ENCODE measurements at regions not wholly inside any gene's neighbourhood (a gene's known extent, or its start where the extent isn't known, plus 50 kb on each side); places are given as distances from the start of the nearest gene placed in this dataset.

DNA sequence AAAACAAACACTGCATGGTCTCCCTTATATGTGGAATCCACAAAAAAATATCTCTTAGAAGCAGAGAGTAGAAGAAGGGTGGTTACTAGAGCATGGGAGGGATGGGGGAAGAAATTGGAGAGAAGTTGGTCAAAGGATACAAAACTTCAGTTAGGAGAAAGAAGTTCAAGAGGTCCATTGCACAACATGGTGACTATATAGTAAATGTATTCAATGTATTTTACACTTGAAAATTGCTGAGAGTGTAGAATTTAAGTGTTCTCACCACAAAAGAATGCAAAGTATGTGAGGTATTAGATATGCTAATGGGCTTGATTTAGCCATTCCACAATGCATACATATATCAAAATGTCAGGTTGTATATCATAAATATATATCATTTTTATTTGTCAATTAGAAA lies 232.0 kb upstream of the CELF2 start:
- DNase-seq (ENCODE audit: low read depth) = peak; percentile 74
- no peak overlapping the region for H3K4me3 ChIP-seq (ENCODE audit: low read length)
- TF ChIP-seq, protein P1, sequence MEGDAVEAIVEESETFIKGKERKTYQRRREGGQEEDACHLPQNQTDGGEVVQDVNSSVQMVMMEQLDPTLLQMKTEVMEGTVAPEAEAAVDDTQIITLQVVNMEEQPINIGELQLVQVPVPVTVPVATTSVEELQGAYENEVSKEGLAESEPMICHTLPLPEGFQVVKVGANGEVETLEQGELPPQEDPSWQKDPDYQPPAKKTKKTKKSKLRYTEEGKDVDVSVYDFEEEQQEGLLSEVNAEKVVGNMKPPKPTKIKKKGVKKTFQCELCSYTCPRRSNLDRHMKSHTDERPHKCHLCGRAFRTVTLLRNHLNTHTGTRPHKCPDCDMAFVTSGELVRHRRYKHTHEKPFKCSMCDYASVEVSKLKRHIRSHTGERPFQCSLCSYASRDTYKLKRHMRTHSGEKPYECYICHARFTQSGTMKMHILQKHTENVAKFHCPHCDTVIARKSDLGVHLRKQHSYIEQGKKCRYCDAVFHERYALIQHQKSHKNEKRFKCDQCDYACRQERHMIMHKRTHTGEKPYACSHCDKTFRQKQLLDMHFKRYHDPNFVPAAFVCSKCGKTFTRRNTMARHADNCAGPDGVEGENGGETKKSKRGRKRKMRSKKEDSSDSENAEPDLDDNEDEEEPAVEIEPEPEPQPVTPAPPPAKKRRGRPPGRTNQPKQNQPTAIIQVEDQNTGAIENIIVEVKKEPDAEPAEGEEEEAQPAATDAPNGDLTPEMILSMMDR (conservative IDR thresholded peaks at IDR 0.05; ENCODE audit: low read length) = no peak

DNA sequence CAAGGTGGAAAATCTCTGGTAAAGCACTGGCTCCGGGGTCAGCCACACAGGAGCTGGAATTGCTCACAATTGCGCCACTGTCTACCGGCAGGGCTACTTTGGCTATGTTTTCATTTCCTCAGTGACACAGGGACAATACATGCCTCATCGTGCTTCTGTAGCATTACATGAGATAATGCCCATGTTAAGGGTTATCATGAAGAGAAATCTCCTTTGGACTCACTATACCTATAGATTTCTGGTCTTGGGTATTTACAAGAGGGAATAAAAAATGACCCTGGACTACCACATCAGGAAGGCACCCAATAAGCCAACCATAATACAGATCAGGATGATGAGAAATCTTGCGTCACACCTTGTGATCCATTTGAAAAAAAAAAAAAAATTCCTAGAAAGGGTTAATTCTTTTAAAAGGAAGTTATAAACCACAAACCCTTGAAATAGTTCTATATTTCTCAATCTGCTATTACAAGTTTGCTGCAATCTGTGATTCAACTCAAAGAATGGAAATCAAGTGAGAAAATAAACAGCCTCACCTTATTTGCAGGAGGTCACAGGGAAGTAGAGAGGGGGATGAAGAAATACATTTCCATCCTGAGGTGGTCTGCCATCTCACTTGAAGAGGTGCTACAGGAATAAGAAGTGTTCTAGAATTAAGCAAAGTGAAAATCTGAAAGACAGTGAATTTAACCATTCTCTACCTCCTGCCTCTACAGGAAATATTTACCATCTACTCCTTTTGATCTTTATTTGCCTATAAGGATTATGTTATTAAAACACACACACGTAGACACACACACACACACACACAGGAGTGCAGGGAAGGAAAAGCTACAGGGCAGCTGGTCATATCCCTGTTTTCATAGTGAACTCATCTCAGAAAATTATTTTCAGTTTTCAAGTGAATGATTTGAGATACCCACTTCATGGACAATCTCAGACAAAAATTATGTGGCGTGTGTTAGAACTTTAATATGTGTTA lies 231.3 kb upstream of the CELF2 start:
- H3K4me3 ChIP-seq (ENCODE audit: low read length) = no peak overlapping the region
- peak; percentile 73 for DNase-seq (ENCODE audit: low read depth)
- TF ChIP-seq, protein P1 (conservative IDR thresholded peaks at IDR 0.05; ENCODE audit: low read length) = no peak; the same call in 1 of the 2 replicates

DNA sequence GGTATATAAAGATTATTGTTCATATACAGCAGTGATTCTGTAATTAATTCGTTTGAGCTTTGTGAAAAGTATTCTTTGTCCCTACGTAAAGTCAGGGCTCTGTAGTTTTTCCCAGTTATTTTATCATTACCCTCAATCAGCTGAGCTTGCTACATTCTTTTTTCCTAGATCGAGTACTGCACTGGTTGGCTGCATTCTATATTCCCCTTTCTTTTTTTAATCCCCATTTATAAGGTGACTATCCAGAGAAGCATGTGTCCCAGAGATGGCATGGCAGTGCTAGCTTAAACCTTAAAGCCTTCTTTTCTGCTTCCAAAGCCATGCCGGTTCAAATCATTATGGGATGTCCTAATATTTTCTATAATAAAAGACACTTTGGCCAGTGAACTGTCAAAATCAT lies 230.1 kb upstream of the CELF2 start:
- no peak for DNase-seq (ENCODE audit: low read depth)
- TF ChIP-seq, protein P1 (conservative IDR thresholded peaks at IDR 0.05; ENCODE audit: low read length) = no peak
- no peak overlapping the region for H3K4me3 ChIP-seq (ENCODE audit: low read length)

DNA sequence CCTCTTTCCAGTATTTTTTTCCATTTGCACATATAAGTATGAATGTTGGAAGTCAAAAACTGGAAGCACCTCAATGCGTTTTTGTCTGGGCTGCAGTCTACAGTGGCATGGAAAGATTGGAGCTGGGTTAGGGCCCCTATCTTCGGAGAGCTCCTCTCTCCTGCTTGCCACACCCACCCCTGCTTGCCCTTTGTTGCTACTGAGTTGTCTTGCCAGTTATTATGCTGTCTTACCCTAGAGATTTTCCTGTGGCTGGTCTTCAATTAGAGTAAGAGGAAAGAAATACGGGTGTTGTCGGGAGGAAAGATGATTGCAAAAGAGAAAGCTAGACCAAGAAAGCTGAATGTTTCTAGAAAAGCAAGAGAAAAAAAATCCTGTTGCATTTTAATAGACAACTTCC lies 228.9 kb upstream of the CELF2 start:
- TF ChIP-seq, protein P1 (conservative IDR thresholded peaks at IDR 0.05; ENCODE audit: low read length) = no peak
- DNase-seq (ENCODE audit: low read depth) = peak; percentile 23
- H3K4me3 ChIP-seq (ENCODE audit: low read length) = no peak overlapping the region

DNA sequence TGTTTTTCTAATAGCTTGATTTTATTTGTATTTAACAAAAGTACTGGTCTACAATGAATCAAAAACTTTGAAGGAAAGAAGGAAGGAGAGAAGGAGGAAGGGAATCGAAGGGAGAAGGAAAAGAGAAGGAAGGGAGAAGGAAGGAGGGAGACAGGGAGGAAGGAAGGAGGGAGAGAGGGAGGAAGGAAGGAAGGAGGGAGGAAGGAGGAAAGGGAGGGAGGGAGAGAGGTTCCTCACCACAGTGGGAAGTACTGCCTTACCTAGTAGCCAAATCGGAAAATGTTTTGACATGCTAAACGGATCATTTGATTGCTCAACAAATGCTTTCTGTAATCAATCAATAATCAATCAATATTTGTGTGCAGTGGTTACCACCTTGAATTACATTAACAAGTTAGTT lies 225.8 kb upstream of the CELF2 start:
- TF ChIP-seq, protein P1 (conservative IDR thresholded peaks at IDR 0.05; ENCODE audit: low read length) = no peak
- DNase-seq (ENCODE audit: low read depth) = no peak
- no peak overlapping the region for H3K4me3 ChIP-seq (ENCODE audit: low read length)

DNA sequence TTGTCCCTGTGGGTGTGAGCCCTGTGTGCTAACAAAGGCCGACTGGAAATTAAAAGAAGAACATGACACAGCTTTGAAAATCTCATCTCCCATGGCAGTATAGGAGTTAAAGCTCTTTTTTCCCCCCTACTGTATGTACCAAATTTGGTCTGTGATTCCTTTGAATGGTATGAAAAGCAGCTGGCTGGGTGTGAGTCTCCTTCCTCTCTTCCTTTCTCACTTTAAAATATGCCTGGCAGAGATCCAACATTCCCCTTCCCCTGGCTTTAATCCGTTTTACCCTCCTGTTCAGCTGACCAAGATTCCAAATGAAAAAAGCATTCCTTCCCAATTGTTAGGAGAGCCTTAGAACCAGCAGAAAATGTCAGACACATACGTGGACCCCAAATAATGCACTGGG lies 225.0 kb upstream of the CELF2 start:
- TF ChIP-seq, protein P1 (conservative IDR thresholded peaks at IDR 0.05; ENCODE audit: low read length) = no peak
- H3K4me3 ChIP-seq (ENCODE audit: low read length) = no peak overlapping the region
- peak; percentile 94 for DNase-seq (ENCODE audit: low read depth)

DNA sequence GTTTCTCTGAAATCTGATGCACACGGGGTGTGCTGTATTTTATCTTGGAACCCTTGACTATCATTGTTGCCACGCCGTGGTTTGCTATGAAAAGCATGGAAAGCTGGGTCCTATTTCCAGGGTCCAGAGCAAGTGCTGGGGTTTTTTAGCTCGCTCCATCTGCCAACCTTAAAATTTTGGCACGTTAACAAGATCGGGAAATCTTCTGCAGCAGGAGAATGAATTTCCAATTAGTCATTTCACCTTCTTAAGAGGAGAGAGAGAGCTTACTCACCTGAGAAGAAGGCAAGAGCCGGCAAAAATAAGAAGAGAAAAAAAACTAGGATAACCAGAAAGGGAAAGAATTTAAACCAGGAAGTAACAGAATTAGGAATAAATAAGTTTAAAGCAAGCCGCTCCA lies 223.6 kb upstream of the CELF2 start:
- DNase-seq (ENCODE audit: low read depth) = no peak
- H3K4me3 ChIP-seq (ENCODE audit: low read length) = no peak overlapping the region
- TF ChIP-seq, protein P1 (conservative IDR thresholded peaks at IDR 0.05; ENCODE audit: low read length) = no peak

Data from AG10803 (cell line).